ENCODE measurements at regions not wholly inside any gene's neighbourhood (a gene's known extent, or its start where the extent isn't known, plus 50 kb on each side); places are given as distances from the start of the nearest gene placed in this dataset.

- Histone ChIP-seq H3K4me1 (ENCODE audit: control insufficient read depth, insufficient read depth, low read length) (peaks cover 16% of the 10 kb centered on the region), H3K9me3 (ENCODE audit: control insufficient read depth, low read length) (no peaks in the 10 kb centered on the region), H3K36me3 (ENCODE audit: control insufficient read depth, insufficient read depth, low read length) (no peaks in the 10 kb centered on the region), H3K4me3 (ENCODE audit: low read length) (no peak overlapping the region), H3K27me3 (ENCODE audit: control insufficient read depth, insufficient read depth, low read length, poor library complexity, severe bottlenecking) (no peaks in the 10 kb centered on the region), H3K9ac (ENCODE audit: extremely low read depth, low read length, poor library complexity, severe bottlenecking) (no peak overlapping the region), H3K27ac (ENCODE audit: low read depth, low read length) (no peak overlapping the region)
- Mint-ChIP-seq H3K27me3 (ENCODE audit: insufficient read depth) (no peaks in the 10 kb centered on the region), H3K36me3 (ENCODE audit: low read depth) (no peaks in the 10 kb centered on the region), H3K9me3 (no peaks in the 10 kb centered on the region), H3K4me1 (peaks cover 35% of the 10 kb centered on the region), H3K27ac (no peak overlapping the region), H3K4me3 (no peak overlapping the region)
- TF ChIP-seq CTCF (conservative IDR thresholded peaks at IDR 0.05) = no peak
- no peak for DNase-seq
- 87 to 93% methylated on average over 9 to 11 of the region's 11 CpGs for WGBS, 2 experiments (ENCODE audit: insufficient coverage in 1 of 2, insufficient read length in 1 of 2)
Measured at GRCh38 chr16:86897486-86897885, 319.1 kb downstream of the FOXL1 start.

- no peak for DNase-seq
- H3K9ac ChIP-seq (ENCODE audit: extremely low read depth, low read length, poor library complexity, severe bottlenecking) = no peak overlapping the region
- no peaks in the 10 kb centered on the region for H3K27me3 ChIP-seq (ENCODE audit: control insufficient read depth, insufficient read depth, low read length, poor library complexity, severe bottlenecking)
- H3K36me3 ChIP-seq (ENCODE audit: control insufficient read depth, insufficient read depth, low read length) = no peaks in the 10 kb centered on the region
- H3K27ac Mint-ChIP-seq = no peak overlapping the region
- no peaks in the 10 kb centered on the region for H3K9me3 Mint-ChIP-seq
- WGBS, 2 experiments (ENCODE audit: insufficient coverage in 1 of 2, insufficient read length in 1 of 2) = 80 to 82% methylated on average over 1 to 5 of the region's 5 CpGs
- no peaks in the 10 kb centered on the region for H3K27me3 Mint-ChIP-seq (ENCODE audit: insufficient read depth)
- peaks cover 16% of the 10 kb centered on the region for H3K4me1 ChIP-seq (ENCODE audit: control insufficient read depth, insufficient read depth, low read length)
- no peak overlapping the region for H3K27ac ChIP-seq (ENCODE audit: low read depth, low read length)
- H3K9me3 ChIP-seq (ENCODE audit: control insufficient read depth, low read length) = no peaks in the 10 kb centered on the region
- no peak overlapping the region for H3K4me3 Mint-ChIP-seq
- H3K36me3 Mint-ChIP-seq (ENCODE audit: low read depth) = no peaks in the 10 kb centered on the region
- peaks cover 38% of the 10 kb centered on the region for H3K4me1 Mint-ChIP-seq
- no peak for TF ChIP-seq CTCF (conservative IDR thresholded peaks at IDR 0.05)
- no peak overlapping the region for H3K4me3 ChIP-seq (ENCODE audit: low read length)
Measured at GRCh38 chr16:86898386-86898785, 320.0 kb downstream of the FOXL1 start.

GRCh38 chr16:86899151-86899550 lies 320.8 kb downstream of the FOXL1 start:
- H3K27me3 ChIP-seq (ENCODE audit: control insufficient read depth, insufficient read depth, low read length, poor library complexity, severe bottlenecking) = no peaks in the 10 kb centered on the region
- WGBS, 2 experiments (ENCODE audit: insufficient coverage in 1 of 2, insufficient read length in 1 of 2) = 91 to 97% methylated on average over 4 to 6 of the region's 6 CpGs
- Mint-ChIP-seq H3K9me3 (no peaks in the 10 kb centered on the region), H3K36me3 (ENCODE audit: low read depth) (no peaks in the 10 kb centered on the region), H3K27me3 (ENCODE audit: insufficient read depth) (peaks cover 2% of the 10 kb centered on the region), H3K27ac (no peak overlapping the region), H3K4me1 (peaks cover 43% of the 10 kb centered on the region), H3K4me3 (no peak overlapping the region)
- no peak for TF ChIP-seq CTCF (conservative IDR thresholded peaks at IDR 0.05)
- no peak overlapping the region for H3K27ac ChIP-seq (ENCODE audit: low read depth, low read length)
- H3K9me3 ChIP-seq (ENCODE audit: control insufficient read depth, low read length) = no peaks in the 10 kb centered on the region
- no peak overlapping the region for H3K4me3 ChIP-seq (ENCODE audit: low read length)
- peaks cover 16% of the 10 kb centered on the region for H3K4me1 ChIP-seq (ENCODE audit: control insufficient read depth, insufficient read depth, low read length)
- no peak for DNase-seq
- no peaks in the 10 kb centered on the region for H3K36me3 ChIP-seq (ENCODE audit: control insufficient read depth, insufficient read depth, low read length)
- H3K9ac ChIP-seq (ENCODE audit: extremely low read depth, low read length, poor library complexity, severe bottlenecking) = no peak overlapping the region

Data from endodermal cell (in vitro differentiated cells).